ENCODE measurements at regions not wholly inside any gene's neighbourhood (a gene's known extent, or its start where the extent isn't known, plus 50 kb on each side); places are given as distances from the start of the nearest gene placed in this dataset.
"Not testable (repeated sequence)": the region's sequence is repeated elsewhere in the genome, so short reads cannot be mapped to it uniquely, and the experiment has no call there.

GRCh38 chr3:187805774-187806173, 60.5 kb upstream of the BCL6 start:
- Mint-ChIP-seq H3K27me3 (peaks cover 2% of the 10 kb centered on the region), H3K4me1 (ENCODE audit: low read depth) (peaks cover 73% of the 10 kb centered on the region), H3K27ac (peak overlapping the region; percentile 87), H3K9me3 (peaks cover 3% of the 10 kb centered on the region), H3K36me3 (peaks cover 7% of the 10 kb centered on the region), H3K4me3 (no peak overlapping the region)
- ChIA-PET POLR2A (interaction anchor here (1.0 to 2.1 kb wide), 4 partner anchors 29 to 65 kb away, joined by 3 to 11 read pairs (median 4); partner anchors contain the start of gene BCL6), CTCF (interaction anchor here (0.9 to 2.4 kb wide), 2 partner anchors 58 to 65 kb away, joined by 3 to 12 read pairs; no protein-coding TSS in a partner anchor)
- no peak for DNase-seq
- intact Hi-C loops (cut with micrococcal nuclease) = loop anchor here (2.0 to 10.0 kb wide), 8 partner anchors 27 to 1239 kb away; no protein-coding TSS in a partner anchor

GRCh38 chr3:187807086-187807862, 62.0 kb upstream of the BCL6 start:
- H3K36me3 Mint-ChIP-seq = peaks cover 2% of the 10 kb centered on the region

GRCh38 chr3:187808527-187808895, 63.2 kb upstream of the BCL6 start:
- Mint-ChIP-seq H3K36me3 (no peaks in the 10 kb centered on the region), H3K4me1 (ENCODE audit: low read depth) (peaks cover 60% of the 10 kb centered on the region), H3K27me3 (peaks cover 2% of the 10 kb centered on the region), H3K27ac (no peak overlapping the region), H3K4me3 (no peak overlapping the region), H3K9me3 (peaks cover 3% of the 10 kb centered on the region)
- no peak for DNase-seq
- intact Hi-C loops (cut with micrococcal nuclease) = loop anchor here (10.0 kb wide), 6 partner anchors 586 to 1236 kb away; no protein-coding TSS in a partner anchor
- ChIA-PET POLR2A (interaction anchor here (0.5 to 1.2 kb wide), 4 partner anchors 50 to 69 kb away, joined by 3 to 5 read pairs (median 4); partner anchors contain the start of gene BCL6), CTCF (no interaction called here)

More at GRCh38 chr3:187807086-187807862, 62.0 kb upstream of the BCL6 start:
- Mint-ChIP-seq H3K27ac (peak overlapping the region; percentile 87), H3K4me3 (no peak overlapping the region), H3K27me3 (peaks cover 2% of the 10 kb centered on the region), H3K9me3 (peaks cover 3% of the 10 kb centered on the region), H3K4me1 (ENCODE audit: low read depth) (peaks cover 71% of the 10 kb centered on the region)
- ChIA-PET CTCF (interaction anchor here (0.9 to 2.4 kb wide), 7 partner anchors 59 to 348 kb away, joined by 3 to 12 read pairs (median 3); partner anchors contain the start of gene BCL6), POLR2A (interaction anchor here (0.6 to 2.1 kb wide), 7 partner anchors 30 to 1788 kb away, joined by 3 to 11 read pairs (median 4); partner anchors contain the start of gene BCL6)
- intact Hi-C loops (cut with micrococcal nuclease) = loop anchor here (1.0 to 10.0 kb wide), 15 partner anchors 26 to 1238 kb away; no protein-coding TSS in a partner anchor
- peak; percentile 82 for DNase-seq

GRCh38 chr3:187809612-187809991, 64.3 kb upstream of the BCL6 start:
- DNase-seq = no peak
- intact Hi-C loops (cut with micrococcal nuclease) = loop anchor here (10.0 kb wide), 6 partner anchors 585 to 1235 kb away; no protein-coding TSS in a partner anchor
- Mint-ChIP-seq H3K4me3 (no peak overlapping the region), H3K27me3 (peaks cover 2% of the 10 kb centered on the region), H3K9me3 (peaks cover 3% of the 10 kb centered on the region), H3K36me3 (no peaks in the 10 kb centered on the region), H3K27ac (no peak overlapping the region), H3K4me1 (ENCODE audit: low read depth) (peaks cover 49% of the 10 kb centered on the region)
- ChIA-PET CTCF (no interaction called here), POLR2A (interaction anchor here (1.0 kb wide), 1 partner anchor 70 kb away, joined by 3 read pairs; no protein-coding TSS in a partner anchor)

GRCh38 chr3:187810021-187810446, 64.8 kb upstream of the BCL6 start:
- Mint-ChIP-seq H3K27me3 (peaks cover 2% of the 10 kb centered on the region), H3K4me3 (no peak overlapping the region), H3K27ac (no peak overlapping the region), H3K4me1 (ENCODE audit: low read depth) (peaks cover 45% of the 10 kb centered on the region), H3K36me3 (no peaks in the 10 kb centered on the region), H3K9me3 (peaks cover 3% of the 10 kb centered on the region)
- no peak for DNase-seq
- intact Hi-C loops (cut with micrococcal nuclease) = no loop called here
- ChIA-PET CTCF (interaction anchor here (1.9 kb wide), 1 partner anchor 22 kb away, joined by 6 read pairs; no protein-coding TSS in a partner anchor), POLR2A (interaction anchor here (1.1 kb wide), 1 partner anchor 60 kb away, joined by 3 read pairs; no protein-coding TSS in a partner anchor)

- Mint-ChIP-seq H3K4me3 (no peak overlapping the region), H3K27ac (no peak overlapping the region), H3K36me3 (no peaks in the 10 kb centered on the region), H3K9me3 (no peaks in the 10 kb centered on the region), H3K27me3 (peaks cover 2% of the 10 kb centered on the region), H3K4me1 (ENCODE audit: low read depth) (peaks cover 28% of the 10 kb centered on the region)
- ChIA-PET POLR2A (no interaction called here), CTCF (interaction anchor here (0.7 to 1.9 kb wide), 2 partner anchors 20 to 90 kb away, joined by 4 to 6 read pairs; no protein-coding TSS in a partner anchor)
- no peak for DNase-seq
- intact Hi-C loops (cut with micrococcal nuclease) = no loop called here
Measured at GRCh38 chr3:187811585-187812250, 66.5 kb upstream of the BCL6 start.

GRCh38 chr3:187812496-187812895, 67.2 kb upstream of the BCL6 start:
- POLR2A ChIA-PET = no interaction called here

GRCh38 chr3:187813198-187813597, 67.9 kb upstream of the BCL6 start:
- DNase-seq = no peak
- no peak overlapping the region for H3K27ac Mint-ChIP-seq
- ChIA-PET CTCF (no interaction called here), POLR2A (no interaction called here)
- peaks cover 8% of the 10 kb centered on the region for H3K9me3 Mint-ChIP-seq
- intact Hi-C loops (cut with micrococcal nuclease) = no loop called here
- no peak overlapping the region for H3K4me3 Mint-ChIP-seq
- H3K4me1 Mint-ChIP-seq (ENCODE audit: low read depth) = peaks cover 17% of the 10 kb centered on the region
- no peaks in the 10 kb centered on the region for H3K36me3 Mint-ChIP-seq
- H3K27me3 Mint-ChIP-seq = peaks cover 2% of the 10 kb centered on the region

More at GRCh38 chr3:187812496-187812895, 67.2 kb upstream of the BCL6 start:
- no peak for DNase-seq
- Mint-ChIP-seq H3K4me1 (ENCODE audit: low read depth) (peaks cover 20% of the 10 kb centered on the region), H3K36me3 (no peaks in the 10 kb centered on the region), H3K4me3 (no peak overlapping the region), H3K9me3 (peaks cover 5% of the 10 kb centered on the region), H3K27me3 (peaks cover 2% of the 10 kb centered on the region), H3K27ac (no peak overlapping the region)
- CTCF ChIA-PET = interaction anchor here (0.7 kb wide), 1 partner anchor 89 kb away, joined by 4 read pairs; no protein-coding TSS in a partner anchor
- intact Hi-C loops (cut with micrococcal nuclease) = no loop called here

GRCh38 chr3:187817766-187818165, 72.5 kb upstream of the BCL6 start:
- POLR2A ChIA-PET; H3K4me3 Mint-ChIP-seq; H3K9me3 Mint-ChIP-seq; intact Hi-C loops (cut with micrococcal nuclease); H3K27me3 Mint-ChIP-seq; H3K27ac Mint-ChIP-seq; DNase-seq; CTCF ChIA-PET; H3K4me1 Mint-ChIP-seq (ENCODE audit: low read depth); H3K36me3 Mint-ChIP-seq: not testable (repeated sequence)

- peaks cover 13% of the 10 kb centered on the region for H3K4me1 Mint-ChIP-seq (ENCODE audit: low read depth)
- no peak for DNase-seq
- no peak overlapping the region for H3K4me3 Mint-ChIP-seq
- ChIA-PET CTCF (no interaction called here), POLR2A (no interaction called here)
- H3K9me3 Mint-ChIP-seq = peaks cover 8% of the 10 kb centered on the region
- intact Hi-C loops (cut with micrococcal nuclease) = no loop called here
- H3K27me3 Mint-ChIP-seq = no peaks in the 10 kb centered on the region
- no peak overlapping the region for H3K27ac Mint-ChIP-seq
- no peaks in the 10 kb centered on the region for H3K36me3 Mint-ChIP-seq
Measured at GRCh38 chr3:187821616-187822317, 76.5 kb upstream of the BCL6 start.

- peak overlapping the region; percentile 16 for H3K27ac Mint-ChIP-seq
- intact Hi-C loops (cut with micrococcal nuclease) = no loop called here
Measured at GRCh38 chr3:187822402-187822801, 77.1 kb upstream of the BCL6 start.

More at GRCh38 chr3:187822402-187822801, 77.1 kb upstream of the BCL6 start:
- H3K4me1 Mint-ChIP-seq (ENCODE audit: low read depth) = peaks cover 13% of the 10 kb centered on the region
- H3K4me3 Mint-ChIP-seq = no peak overlapping the region
- peaks cover 4% of the 10 kb centered on the region for H3K9me3 Mint-ChIP-seq
- H3K36me3 Mint-ChIP-seq = no peaks in the 10 kb centered on the region
- no peaks in the 10 kb centered on the region for H3K27me3 Mint-ChIP-seq
- ChIA-PET CTCF (no interaction called here), POLR2A (no interaction called here)
- DNase-seq = no peak
